ENCODE measurements at regions not wholly inside any gene's neighbourhood (a gene's known extent, or its start where the extent isn't known, plus 50 kb on each side); places are given as distances from the start of the nearest gene placed in this dataset.

- TF ChIP-seq, protein P1, sequence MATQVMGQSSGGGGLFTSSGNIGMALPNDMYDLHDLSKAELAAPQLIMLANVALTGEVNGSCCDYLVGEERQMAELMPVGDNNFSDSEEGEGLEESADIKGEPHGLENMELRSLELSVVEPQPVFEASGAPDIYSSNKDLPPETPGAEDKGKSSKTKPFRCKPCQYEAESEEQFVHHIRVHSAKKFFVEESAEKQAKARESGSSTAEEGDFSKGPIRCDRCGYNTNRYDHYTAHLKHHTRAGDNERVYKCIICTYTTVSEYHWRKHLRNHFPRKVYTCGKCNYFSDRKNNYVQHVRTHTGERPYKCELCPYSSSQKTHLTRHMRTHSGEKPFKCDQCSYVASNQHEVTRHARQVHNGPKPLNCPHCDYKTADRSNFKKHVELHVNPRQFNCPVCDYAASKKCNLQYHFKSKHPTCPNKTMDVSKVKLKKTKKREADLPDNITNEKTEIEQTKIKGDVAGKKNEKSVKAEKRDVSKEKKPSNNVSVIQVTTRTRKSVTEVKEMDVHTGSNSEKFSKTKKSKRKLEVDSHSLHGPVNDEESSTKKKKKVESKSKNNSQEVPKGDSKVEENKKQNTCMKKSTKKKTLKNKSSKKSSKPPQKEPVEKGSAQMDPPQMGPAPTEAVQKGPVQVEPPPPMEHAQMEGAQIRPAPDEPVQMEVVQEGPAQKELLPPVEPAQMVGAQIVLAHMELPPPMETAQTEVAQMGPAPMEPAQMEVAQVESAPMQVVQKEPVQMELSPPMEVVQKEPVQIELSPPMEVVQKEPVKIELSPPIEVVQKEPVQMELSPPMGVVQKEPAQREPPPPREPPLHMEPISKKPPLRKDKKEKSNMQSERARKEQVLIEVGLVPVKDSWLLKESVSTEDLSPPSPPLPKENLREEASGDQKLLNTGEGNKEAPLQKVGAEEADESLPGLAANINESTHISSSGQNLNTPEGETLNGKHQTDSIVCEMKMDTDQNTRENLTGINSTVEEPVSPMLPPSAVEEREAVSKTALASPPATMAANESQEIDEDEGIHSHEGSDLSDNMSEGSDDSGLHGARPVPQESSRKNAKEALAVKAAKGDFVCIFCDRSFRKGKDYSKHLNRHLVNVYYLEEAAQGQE (IDR thresholded peaks at IDR 0.05; ENCODE audit: insufficient read depth in 1 of 2, low read depth in 2 of 2, low read length in 2 of 2), result no peak
- TF ChIP-seq TAF1 (IDR thresholded peaks at IDR 0.05; ENCODE audit: borderline replicate concordance, insufficient read depth, low read length) (no peak), FOXP2 (optimal IDR thresholded peaks at IDR 0.05; ENCODE audit: borderline replicate concordance, extremely low read depth, extremely low read length, insufficient read depth) (no peak), POLR2AphosphoS5 (IDR thresholded peaks at IDR 0.05; ENCODE audit: low read depth, low read length) (no peak), SIN3A (IDR thresholded peaks at IDR 0.05; ENCODE audit: borderline replicate concordance, insufficient read depth, low read length) (no peak)
Observed at GRCh38 chr2:51628917-51629316, 597.0 kb upstream of the NRXN1 start.

- no peak for TF ChIP-seq SIN3A (IDR thresholded peaks at IDR 0.05; ENCODE audit: borderline replicate concordance, insufficient read depth, low read length)
- no peak for TF ChIP-seq FOXP2 (optimal IDR thresholded peaks at IDR 0.05; ENCODE audit: borderline replicate concordance, extremely low read depth, extremely low read length, insufficient read depth)
- TF ChIP-seq, protein P1 (IDR thresholded peaks at IDR 0.05; ENCODE audit: insufficient read depth in 1 of 2, low read depth in 2 of 2, low read length in 2 of 2), result no peak
Observed at GRCh38 chr2:51624995-51625394, 593.1 kb upstream of the NRXN1 start.

DNA sequence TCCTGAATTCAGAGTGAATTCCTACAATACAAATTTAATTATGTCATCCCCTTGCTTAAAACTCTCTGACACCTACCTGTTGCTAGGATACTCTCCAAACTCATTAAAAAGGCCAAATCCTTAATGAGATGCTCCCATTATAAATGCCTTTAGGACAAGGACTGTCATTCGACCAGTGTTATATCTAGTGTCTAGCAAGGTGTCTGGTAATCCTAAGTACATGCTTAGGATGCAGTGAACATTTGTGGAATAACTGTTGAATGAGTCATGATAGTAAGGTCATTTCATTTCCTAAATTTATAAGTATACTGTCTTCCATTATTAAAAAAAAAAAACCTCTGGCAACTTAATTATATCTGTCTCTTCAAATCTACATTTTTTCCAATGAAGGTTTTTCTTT lies 588.9 kb upstream of the NRXN1 start:
- TF ChIP-seq TAF1 (IDR thresholded peaks at IDR 0.05; ENCODE audit: borderline replicate concordance, insufficient read depth, low read length), result no peak

GRCh38 chr2:51619961-51620360 lies 588.0 kb upstream of the NRXN1 start:
- TF ChIP-seq SIN3A (IDR thresholded peaks at IDR 0.05; ENCODE audit: borderline replicate concordance, insufficient read depth, low read length) (no peak), TAF1 (IDR thresholded peaks at IDR 0.05; ENCODE audit: borderline replicate concordance, insufficient read depth, low read length) (no peak), POLR2AphosphoS5 (IDR thresholded peaks at IDR 0.05; ENCODE audit: low read depth, low read length) (no peak), FOXP2 (optimal IDR thresholded peaks at IDR 0.05; ENCODE audit: borderline replicate concordance, extremely low read depth, extremely low read length, insufficient read depth) (no peak)
- TF ChIP-seq, protein P1 (IDR thresholded peaks at IDR 0.05; ENCODE audit: insufficient read depth in 1 of 2, low read depth in 2 of 2, low read length in 2 of 2), result no peak

DNA sequence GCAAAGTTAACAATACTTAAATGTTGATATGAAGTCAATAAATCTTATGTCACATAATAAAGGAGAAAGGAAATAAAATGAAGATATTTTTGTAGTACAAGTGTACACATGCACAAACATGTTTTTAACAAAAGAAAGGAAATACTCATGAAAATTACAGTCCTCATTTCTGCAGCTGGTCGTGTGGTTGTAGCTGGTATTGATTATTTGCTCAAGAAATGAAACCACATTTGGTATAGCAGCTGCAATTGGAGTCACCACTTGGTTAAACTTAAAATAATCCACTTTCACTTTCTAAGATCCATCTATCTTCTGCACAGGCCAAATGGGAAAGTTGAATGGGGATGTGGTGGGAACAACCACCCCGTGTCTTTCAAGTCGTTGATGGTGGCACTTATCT lies 580.5 kb upstream of the NRXN1 start:
- TF ChIP-seq POLR2AphosphoS5 (IDR thresholded peaks at IDR 0.05; ENCODE audit: low read depth, low read length) (no peak), SIN3A (IDR thresholded peaks at IDR 0.05; ENCODE audit: borderline replicate concordance, insufficient read depth, low read length) (no peak), TAF1 (IDR thresholded peaks at IDR 0.05; ENCODE audit: borderline replicate concordance, insufficient read depth, low read length) (no peak), FOXP2 (optimal IDR thresholded peaks at IDR 0.05; ENCODE audit: borderline replicate concordance, extremely low read depth, extremely low read length, insufficient read depth) (no peak)
- TF ChIP-seq, protein P1 (IDR thresholded peaks at IDR 0.05; ENCODE audit: insufficient read depth in 1 of 2, low read depth in 2 of 2, low read length in 2 of 2), result no peak

All from PFSK-1 (cell line).